Uterus (tissue), 3 donors: ENCODE measurements at regions not wholly inside any gene's neighbourhood (a gene's known extent, or its start where the extent isn't known, plus 50 kb on each side); places are given as distances from the start of the nearest gene placed in this dataset.
"Not testable (repeated sequence)": the region's sequence is repeated elsewhere in the genome, so short reads cannot be mapped to it uniquely, and the experiment has no call there.

Experiments used
- DNase-seq, 2 donors: peaks; one replicate each; pipeline ENCODE4 v3.0.0-alpha.2; 2019 to 2020
- H3K27ac ChIP-seq, 2 donors: fragments of 200-600 bp; sonication (generic); 1 replicate in 1 of 2; 2 replicates in 1 of 2; pipeline ENCODE4 v1.5.1; 2016 to 2018
- H3K27me3 ChIP-seq, 2 donors: fragments of 200-600 bp; sonication (generic); one replicate each; pipeline ENCODE4 v1.5.1; 2018 to 2019; ENCODE audit warnings: control low read depth in 1 of 2
- H3K36me3 ChIP-seq, 2 donors: fragments of 200-600 bp; sonication (generic); one replicate each; pipeline ENCODE4 v1.5.1; 2019; ENCODE audit warnings: control low read depth in 1 of 2
- H3K4me1 ChIP-seq, 2 donors: fragments of 200-600 bp; sonication (generic); one replicate each; pipeline ENCODE4 v1.5.1; 2018 to 2019; ENCODE audit warnings: control low read depth in 1 of 2
- H3K4me3 ChIP-seq, 2 donors: fragments of 200-600 bp; sonication (generic); 1 replicate in 1 of 2; 2 replicates in 1 of 2; pipeline ENCODE4 v1.5.1; 2018 to 2019; ENCODE audit warnings: mild to moderate bottlenecking in 1 of 2
- H3K9me3 ChIP-seq, 2 donors: fragments of 200-600 bp; sonication (generic); one replicate each; pipeline ENCODE4 v1.5.1; 2019; ENCODE audit warnings: control low read depth in 1 of 2
- CTCF ChIP-seq, 4 experiments: fragments of 200-600 bp in 2 of 4; fragments of 450-650 bp in 2 of 4; sonication (generic) in 2 of 4; IDR thresholded peaks; one replicate each; pipeline ENCODE4 v1.5.1; 2016 to 2019; ENCODE audit warnings: antibody characterized with exemption in 4 of 4, mild to moderate bottlenecking in 2 of 4, moderate library complexity in 1 of 4
- POLR2A ChIP-seq, 2 donors: fragments of 450-650 bp; IDR thresholded peaks; one replicate each; pipeline ENCODE4 v1.6.1; 2016; ENCODE audit warnings: antibody characterized with exemption in 2 of 2, mild to moderate bottlenecking in 1 of 2, moderate library complexity in 1 of 2
- intact Hi-C: fragments of 100-400 bp; cut with DNase I; formaldehyde crosslinking; loops from one replicate; pipeline ENCODE4 v1.15.1; 2023; ENCODE audit warnings: low total_unique reads
- donor health status: DM: yes; HTN: yes; CAD: no.

DNA sequence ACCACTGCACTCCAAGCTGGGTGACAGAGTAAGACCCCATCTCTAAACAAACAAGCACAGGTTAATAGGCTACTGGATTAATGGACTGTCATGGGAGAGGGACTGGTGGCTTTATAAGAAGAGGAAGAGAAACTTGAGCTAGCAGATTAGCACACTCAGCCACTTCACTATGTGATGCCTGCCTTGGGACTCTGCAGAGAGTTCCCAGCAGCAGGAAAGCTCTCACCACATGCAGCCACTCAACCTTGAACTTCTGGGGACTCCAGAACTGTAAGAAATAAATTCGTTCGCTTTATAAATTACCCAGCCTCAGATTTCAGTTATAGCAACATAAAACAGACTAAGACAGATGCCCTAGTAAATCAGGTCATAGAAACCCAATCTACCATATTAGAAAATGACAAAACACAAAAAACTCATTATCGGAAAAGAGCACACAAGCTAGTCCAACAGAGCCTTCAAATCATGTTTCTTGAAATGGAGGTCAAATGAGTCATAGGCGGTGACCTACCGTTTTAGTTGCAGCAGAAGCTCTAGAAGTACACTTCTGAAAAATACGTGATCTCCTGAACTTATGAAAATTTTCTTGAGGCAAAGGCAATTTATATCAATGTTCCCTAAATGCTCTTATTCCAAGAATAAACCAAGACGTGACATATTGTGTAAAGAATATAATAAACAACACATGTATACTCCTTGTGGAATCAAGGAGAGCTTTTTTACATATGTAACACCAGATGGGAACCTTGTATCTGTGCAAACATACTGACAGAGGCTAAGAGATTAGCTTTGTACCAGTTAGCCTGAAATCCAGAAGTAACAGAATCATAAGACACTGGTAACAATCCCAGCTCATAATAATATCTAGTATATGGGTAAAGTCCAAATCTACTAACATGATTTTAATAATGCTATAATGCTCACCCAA is 340.9 kb upstream of the SGCG start:
- no peaks in the 10 kb centered on the region for H3K9me3 ChIP-seq
- intact Hi-C loops, result no loop called here
- H3K36me3 ChIP-seq, result no peaks in the 10 kb centered on the region
- no peak for DNase-seq
- no peak overlapping the region for H3K27ac ChIP-seq
- TF ChIP-seq CTCF (IDR thresholded peaks at IDR 0.05), result no peak
- TF ChIP-seq POLR2A (IDR thresholded peaks at IDR 0.05), result no peak
- H3K4me1 ChIP-seq, result no peaks in the 10 kb centered on the region
- H3K27me3 ChIP-seq, result no peaks in the 10 kb centered on the region
- no peak overlapping the region for H3K4me3 ChIP-seq

GRCh38 chr13:22846551-22846950 is 334.2 kb upstream of the SGCG start:
- Histone ChIP-seq H3K4me1 (no peaks in the 10 kb centered on the region), H3K36me3 (no peaks in the 10 kb centered on the region), H3K27me3 (no peaks in the 10 kb centered on the region), H3K27ac (no peak overlapping the region), H3K4me3 (no peak overlapping the region), H3K9me3 (no peaks in the 10 kb centered on the region)
- no peak for DNase-seq
- intact Hi-C loops, result no loop called here
- no peak for TF ChIP-seq POLR2A (IDR thresholded peaks at IDR 0.05)
- no peak for TF ChIP-seq CTCF (IDR thresholded peaks at IDR 0.05)

DNA sequence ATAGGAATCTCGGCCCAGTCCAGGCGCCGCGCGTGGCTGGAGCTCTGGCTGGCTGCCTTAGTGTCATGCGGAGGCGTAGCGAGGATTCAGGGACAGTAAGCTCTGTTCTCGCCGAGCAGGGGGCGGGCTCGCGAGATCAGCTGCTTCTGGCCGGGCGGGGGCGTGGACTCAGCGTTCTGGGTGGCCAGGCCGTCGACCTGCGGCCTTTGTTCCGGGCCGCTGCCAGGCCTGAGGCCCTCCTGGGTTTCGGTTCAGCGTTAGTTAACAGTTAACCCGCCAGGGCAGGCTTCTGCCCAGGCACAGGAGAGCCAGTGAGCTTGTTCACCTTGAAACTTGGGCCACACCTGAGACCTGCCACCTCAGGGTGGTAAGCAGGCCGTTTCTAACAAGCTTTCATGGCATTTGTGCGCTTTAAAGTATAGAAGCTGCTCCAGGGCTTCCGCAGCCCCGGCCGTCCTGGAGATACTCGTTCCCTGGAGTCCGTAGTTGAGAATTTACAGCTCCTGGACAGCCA is 332.2 kb upstream of the SGCG start:
- intact Hi-C loops, result no loop called here
- Histone ChIP-seq H3K36me3 (no peaks in the 10 kb centered on the region), H3K27ac (no peak overlapping the region), H3K4me1 (no peaks in the 10 kb centered on the region), H3K9me3 (no peaks in the 10 kb centered on the region), H3K27me3 (no peaks in the 10 kb centered on the region), H3K4me3 (no peak overlapping the region)
- DNase-seq, result no peak
- TF ChIP-seq POLR2A (IDR thresholded peaks at IDR 0.05) (no peak), CTCF (IDR thresholded peaks at IDR 0.05) (no peak)

DNA sequence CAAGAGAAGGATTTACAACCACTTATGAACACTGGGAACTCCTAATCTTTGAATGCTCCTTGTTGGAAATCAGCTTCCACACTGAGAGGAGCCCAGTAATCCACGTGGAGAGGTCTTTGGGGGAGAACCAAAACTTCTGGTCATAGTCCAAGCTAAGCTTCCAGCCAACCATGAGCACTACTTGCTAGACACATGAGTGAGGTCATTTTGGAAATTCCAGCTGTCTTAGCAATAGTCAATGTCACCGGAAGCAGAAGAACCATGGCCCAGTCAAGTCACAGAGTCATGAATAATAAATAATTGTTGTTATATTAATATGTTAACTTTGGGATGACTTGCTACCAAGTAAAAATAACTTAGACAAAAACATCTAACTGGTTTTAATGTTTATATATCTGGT is 324.9 kb upstream of the SGCG start:
- Histone ChIP-seq H3K27ac (no peak overlapping the region), H3K4me3 (no peak overlapping the region), H3K36me3 (no peaks in the 10 kb centered on the region), H3K9me3 (no peaks in the 10 kb centered on the region), H3K4me1 (no peaks in the 10 kb centered on the region), H3K27me3 (no peaks in the 10 kb centered on the region)
- intact Hi-C loops, result no loop called here
- TF ChIP-seq POLR2A (IDR thresholded peaks at IDR 0.05) (no peak), CTCF (IDR thresholded peaks at IDR 0.05) (no peak)
- no peak for DNase-seq

GRCh38 chr13:22858980-22859379 is 321.8 kb upstream of the SGCG start:
- H3K4me3 ChIP-seq, DNase-seq, H3K4me1 ChIP-seq, H3K9me3 ChIP-seq, H3K36me3 ChIP-seq, H3K27me3 ChIP-seq, intact Hi-C loops, H3K27ac ChIP-seq: not testable (repeated sequence)

GRCh38 chr13:22859411-22859810 is 321.4 kb upstream of the SGCG start:
- H3K4me1 ChIP-seq, H3K27me3 ChIP-seq, H3K36me3 ChIP-seq, H3K9me3 ChIP-seq, H3K27ac ChIP-seq, DNase-seq, H3K4me3 ChIP-seq, intact Hi-C loops: not testable (repeated sequence)
